ENCODE measurements at regions not wholly inside any gene's neighbourhood (a gene's known extent, or its start where the extent isn't known, plus 50 kb on each side); places are given as distances from the start of the nearest gene placed in this dataset.
"Not testable (repeated sequence)": the region's sequence is repeated elsewhere in the genome, so short reads cannot be mapped to it uniquely, and the experiment has no call there.

- DNase-seq: no peak
- Mint-ChIP-seq H3K27ac (no peak overlapping the region), H3K36me3 (ENCODE audit: low read depth) (no peaks in the 10 kb centered on the region), H3K27me3 (ENCODE audit: low read depth, poor library complexity) (no peaks in the 10 kb centered on the region), H3K4me1 (peaks cover 30% of the 10 kb centered on the region), H3K9me3 (no peaks in the 10 kb centered on the region), H3K4me3 (no peak overlapping the region)
- no peak for TF ChIP-seq CTCF (IDR thresholded peaks at IDR 0.05)
Observed at GRCh38 chr2:67776276-67776675, 286.5 kb downstream of the C1D start.

- no peak for TF ChIP-seq CTCF (IDR thresholded peaks at IDR 0.05)
- H3K4me3 Mint-ChIP-seq: no peak overlapping the region
- no peak for DNase-seq
- H3K36me3 Mint-ChIP-seq (ENCODE audit: low read depth): no peaks in the 10 kb centered on the region
- peaks cover 29% of the 10 kb centered on the region for H3K4me1 Mint-ChIP-seq
- H3K9me3 Mint-ChIP-seq: no peaks in the 10 kb centered on the region
- no peak overlapping the region for H3K27ac Mint-ChIP-seq
- no peaks in the 10 kb centered on the region for H3K27me3 Mint-ChIP-seq (ENCODE audit: low read depth, poor library complexity)
Observed at GRCh38 chr2:67777010-67777409, 285.8 kb downstream of the C1D start.

GRCh38 chr2:67777836-67778429 is 284.9 kb downstream of the C1D start:
- no peaks in the 10 kb centered on the region for H3K9me3 Mint-ChIP-seq
- no peak for DNase-seq
- no peak overlapping the region for H3K27ac Mint-ChIP-seq
- H3K27me3 Mint-ChIP-seq (ENCODE audit: low read depth, poor library complexity): no peaks in the 10 kb centered on the region
- no peaks in the 10 kb centered on the region for H3K36me3 Mint-ChIP-seq (ENCODE audit: low read depth)
- peaks cover 19% of the 10 kb centered on the region for H3K4me1 Mint-ChIP-seq
- no peak for TF ChIP-seq CTCF (IDR thresholded peaks at IDR 0.05)
- H3K4me3 Mint-ChIP-seq: no peak overlapping the region

GRCh38 chr2:67780841-67781240 is 282.0 kb downstream of the C1D start:
- H3K27ac Mint-ChIP-seq; H3K27me3 Mint-ChIP-seq (ENCODE audit: low read depth, poor library complexity); H3K4me3 Mint-ChIP-seq; H3K4me1 Mint-ChIP-seq; H3K36me3 Mint-ChIP-seq (ENCODE audit: low read depth); DNase-seq; H3K9me3 Mint-ChIP-seq: not testable (repeated sequence)

GRCh38 chr2:67782443-67782842 is 280.4 kb downstream of the C1D start:
- peaks cover 3% of the 10 kb centered on the region for H3K27me3 Mint-ChIP-seq (ENCODE audit: low read depth, poor library complexity)
- no peak for DNase-seq
- no peak overlapping the region for H3K4me3 Mint-ChIP-seq
- no peaks in the 10 kb centered on the region for H3K36me3 Mint-ChIP-seq (ENCODE audit: low read depth)
- H3K27ac Mint-ChIP-seq: no peak overlapping the region
- no peaks in the 10 kb centered on the region for H3K4me1 Mint-ChIP-seq
- H3K9me3 Mint-ChIP-seq: no peaks in the 10 kb centered on the region
- no peak for TF ChIP-seq CTCF (IDR thresholded peaks at IDR 0.05)

GRCh38 chr2:67783026-67783425 is 279.8 kb downstream of the C1D start:
- H3K4me1 Mint-ChIP-seq: no peaks in the 10 kb centered on the region
- H3K9me3 Mint-ChIP-seq: no peaks in the 10 kb centered on the region
- no peak overlapping the region for H3K4me3 Mint-ChIP-seq
- no peak for TF ChIP-seq CTCF (IDR thresholded peaks at IDR 0.05)
- no peak overlapping the region for H3K27ac Mint-ChIP-seq
- no peak for DNase-seq
- peaks cover 3% of the 10 kb centered on the region for H3K27me3 Mint-ChIP-seq (ENCODE audit: low read depth, poor library complexity)
- H3K36me3 Mint-ChIP-seq (ENCODE audit: low read depth): no peaks in the 10 kb centered on the region

Data from nephron progenitor cell (in vitro differentiated cells).